IPS-15b (cell line): ENCODE measurements at regions not wholly inside any gene's neighbourhood (a gene's known extent, or its start where the extent isn't known, plus 50 kb on each side); places are given as distances from the start of the nearest gene placed in this dataset.
"Not testable (repeated sequence)": the region's sequence is repeated elsewhere in the genome, so short reads cannot be mapped to it uniquely, and the experiment has no call there.

Experiments
- H3K27me3 ChIP-seq: one replicate; pipeline ENCODE4 v1.6.1; 2013; ENCODE audit warnings: low read length; ENCODE audit not compliant: control insufficient read depth, insufficient read depth
- H3K36me3 ChIP-seq: one replicate; pipeline ENCODE4 v1.6.1; 2013; ENCODE audit warnings: low read length; ENCODE audit not compliant: control insufficient read depth, insufficient read depth
- H3K4me1 ChIP-seq: one replicate; pipeline ENCODE4 v1.6.1; 2013; ENCODE audit warnings: mild to moderate bottlenecking, low read length; ENCODE audit not compliant: control insufficient read depth, insufficient read depth
- H3K4me3 ChIP-seq: one replicate; pipeline ENCODE4 v1.5.1; 2013; ENCODE audit warnings: low read depth, low read length
- H3K9ac ChIP-seq: one replicate; pipeline ENCODE4 v1.6.1; 2013; ENCODE audit warnings: low read depth, mild to moderate bottlenecking, low read length
- H3K9me3 ChIP-seq: one replicate; pipeline ENCODE4 v1.6.1; 2013; ENCODE audit warnings: mild to moderate bottlenecking, low read length; ENCODE audit not compliant: control insufficient read depth, insufficient read depth

DNA sequence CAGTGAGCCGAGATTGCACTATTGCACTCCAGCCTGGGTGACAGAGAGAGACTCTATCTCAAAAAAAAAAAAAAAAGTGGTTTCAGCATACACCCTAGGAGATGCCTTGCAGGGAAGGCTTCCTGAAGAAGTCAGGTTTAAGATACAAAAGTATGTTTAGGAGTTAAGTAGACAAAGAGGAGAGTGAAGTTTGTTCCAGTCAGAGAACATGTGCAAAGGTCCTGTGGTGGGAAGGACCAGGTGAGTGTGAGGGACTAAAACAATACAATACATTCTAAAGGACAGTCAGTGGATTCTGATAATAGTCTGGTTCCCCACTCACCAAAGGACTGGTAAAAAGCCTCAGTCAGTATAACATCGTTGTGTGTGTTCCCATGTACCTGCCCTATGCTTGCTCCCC lies 299.3 kb downstream of the HIVEP2 start:
- Histone ChIP-seq H3K4me1 (peaks cover 33% of the 10 kb centered on the region), H3K36me3 (no peaks in the 10 kb centered on the region), H3K9ac (no peak overlapping the region), H3K9me3 (no peaks in the 10 kb centered on the region), H3K4me3 (no peak overlapping the region), H3K27me3 (no peaks in the 10 kb centered on the region)

DNA sequence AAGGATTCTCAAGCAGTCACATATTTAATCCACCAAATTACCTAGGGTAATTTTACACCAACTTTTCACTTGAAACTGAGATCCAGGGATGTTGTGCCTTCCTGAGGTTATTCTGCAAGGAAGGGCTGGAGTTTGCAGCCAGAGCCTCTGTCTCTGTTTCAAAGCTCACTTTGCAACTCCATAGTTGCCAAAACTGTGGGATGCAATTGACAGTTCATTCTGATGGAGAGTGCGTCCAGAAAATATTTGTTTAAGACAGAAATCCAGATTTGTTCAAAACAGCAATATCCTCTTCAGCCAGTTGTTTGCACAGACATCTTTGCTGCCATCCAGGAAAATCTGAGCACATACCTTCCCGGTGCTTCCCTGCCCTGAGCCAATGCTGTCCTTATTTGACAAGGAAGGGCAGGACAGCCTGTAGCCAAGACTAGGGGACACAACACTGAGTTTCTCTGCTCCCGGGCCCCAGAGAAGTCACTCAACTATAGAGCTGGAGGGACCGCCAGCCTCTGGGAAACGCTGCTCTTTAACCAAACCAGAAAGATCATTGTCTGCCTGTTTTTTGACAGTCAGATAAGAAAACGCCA lies 297.4 kb downstream of the HIVEP2 start:
- no peaks in the 10 kb centered on the region for H3K36me3 ChIP-seq
- H3K9ac ChIP-seq = no peak overlapping the region
- no peaks in the 10 kb centered on the region for H3K9me3 ChIP-seq
- H3K4me1 ChIP-seq = peaks cover 41% of the 10 kb centered on the region
- no peaks in the 10 kb centered on the region for H3K27me3 ChIP-seq
- H3K4me3 ChIP-seq = no peak overlapping the region

DNA sequence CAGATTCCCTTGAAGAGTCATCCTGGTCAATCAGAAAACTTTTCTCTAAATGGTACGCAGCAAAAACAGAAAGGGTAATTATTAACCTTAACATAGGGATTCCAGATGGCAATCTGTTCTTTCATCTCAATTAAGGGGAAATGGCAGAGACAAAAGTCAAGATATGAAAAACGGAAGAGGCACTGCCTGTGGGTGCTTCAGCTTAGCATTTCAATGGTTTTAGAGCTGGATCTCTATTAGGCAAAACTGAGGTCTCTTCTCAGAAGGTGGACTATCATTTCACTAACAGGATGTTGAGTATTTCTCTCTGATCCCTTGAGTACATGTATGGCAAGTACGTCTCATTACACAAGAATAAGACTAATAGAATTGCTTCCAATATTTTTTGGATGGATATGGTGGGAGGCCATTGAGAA lies 296.9 kb downstream of the HIVEP2 start:
- Histone ChIP-seq H3K36me3 (no peaks in the 10 kb centered on the region), H3K4me1 (peaks cover 41% of the 10 kb centered on the region), H3K4me3 (no peak overlapping the region), H3K27me3 (no peaks in the 10 kb centered on the region), H3K9ac (no peak overlapping the region), H3K9me3 (no peaks in the 10 kb centered on the region)

DNA sequence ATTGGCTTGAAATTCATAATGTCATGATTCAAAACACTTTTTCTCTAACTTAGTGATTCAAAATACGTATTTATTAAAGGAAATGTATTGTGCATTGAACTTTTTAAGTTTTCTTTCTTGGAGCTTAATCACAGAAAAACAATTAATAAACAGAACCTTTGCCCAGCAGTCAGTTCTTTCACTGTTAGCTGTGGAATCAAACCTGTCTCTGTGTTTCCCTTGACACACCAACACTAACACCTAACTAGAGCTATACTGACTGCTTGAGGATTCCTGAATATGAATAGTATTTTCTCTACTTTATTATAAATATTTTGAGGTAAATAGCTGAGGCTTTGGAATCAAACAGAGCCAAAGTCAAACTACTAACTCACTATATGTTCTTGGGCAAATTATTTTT lies 296.4 kb downstream of the HIVEP2 start:
- Histone ChIP-seq H3K4me3 (no peak overlapping the region), H3K9ac (no peak overlapping the region), H3K27me3 (no peaks in the 10 kb centered on the region), H3K36me3 (no peaks in the 10 kb centered on the region), H3K9me3 (no peaks in the 10 kb centered on the region), H3K4me1 (peaks cover 41% of the 10 kb centered on the region)

DNA sequence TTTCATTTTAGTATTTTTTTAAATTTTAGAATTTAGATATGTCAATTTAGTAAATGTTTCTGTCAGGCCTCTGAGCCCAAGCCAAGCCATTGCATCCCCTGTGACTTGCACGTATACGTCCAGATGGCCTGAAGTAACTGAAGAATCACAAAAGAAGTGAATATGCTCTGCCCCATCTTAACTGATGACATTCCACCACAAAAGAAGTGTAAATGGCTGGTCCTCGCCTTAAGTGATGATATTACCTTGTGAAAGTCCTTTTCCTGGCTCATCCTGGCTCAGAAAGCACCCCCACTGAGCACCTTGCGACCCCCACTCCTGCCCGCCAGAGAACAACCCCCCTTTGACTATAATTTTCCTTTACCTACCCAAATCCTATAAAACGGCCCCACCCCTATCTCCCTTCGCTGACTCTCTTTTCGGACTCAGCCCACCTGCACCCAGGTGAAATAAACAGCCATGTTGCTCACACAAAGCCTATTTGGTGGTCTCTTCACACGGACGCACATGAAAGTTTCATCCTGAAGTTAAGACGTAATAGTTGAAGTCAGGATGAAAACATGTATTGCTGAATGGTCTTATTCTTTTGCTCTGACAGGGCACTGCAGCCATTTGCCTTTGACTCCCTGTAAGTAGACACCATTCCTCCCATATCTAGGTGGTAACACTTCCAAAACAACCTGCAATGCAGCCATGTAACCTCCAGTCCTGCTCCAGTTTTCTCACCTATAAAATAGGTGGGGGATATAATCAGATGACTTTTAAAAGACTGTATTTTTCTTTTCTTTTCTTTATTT lies 295.3 kb downstream of the HIVEP2 start:
- not testable (repeated sequence) for H3K9ac ChIP-seq

DNA sequence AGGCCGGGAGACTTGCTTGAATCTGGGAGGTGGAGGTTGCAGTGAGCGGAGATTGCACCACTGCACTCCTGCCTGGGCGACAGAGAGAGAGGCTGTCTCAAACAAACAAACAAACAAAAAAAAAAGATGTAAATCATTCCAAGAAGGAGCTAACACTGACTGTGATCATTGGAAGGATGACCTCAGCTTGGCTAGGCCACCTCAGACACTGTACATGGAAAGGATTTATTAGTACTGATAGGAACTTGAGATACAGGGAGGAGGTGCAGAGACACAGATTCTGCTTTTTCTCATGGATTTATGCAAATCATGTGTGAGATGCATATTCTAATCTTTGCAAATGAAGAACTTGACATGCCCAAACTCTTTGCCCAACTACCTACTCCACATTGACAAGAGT lies 293.6 kb downstream of the HIVEP2 start:
- no peak overlapping the region for H3K9ac ChIP-seq
- H3K36me3 ChIP-seq = no peaks in the 10 kb centered on the region
- peaks cover 43% of the 10 kb centered on the region for H3K4me1 ChIP-seq
- no peak overlapping the region for H3K4me3 ChIP-seq
- H3K27me3 ChIP-seq = no peaks in the 10 kb centered on the region
- H3K9me3 ChIP-seq = no peaks in the 10 kb centered on the region

More for the DNA sequence above, 295.3 kb downstream of the HIVEP2 start:
- H3K27me3 ChIP-seq, H3K36me3 ChIP-seq, H3K9me3 ChIP-seq, H3K4me3 ChIP-seq: not testable (repeated sequence)
- peaks cover 43% of the 10 kb centered on the region for H3K4me1 ChIP-seq

DNA sequence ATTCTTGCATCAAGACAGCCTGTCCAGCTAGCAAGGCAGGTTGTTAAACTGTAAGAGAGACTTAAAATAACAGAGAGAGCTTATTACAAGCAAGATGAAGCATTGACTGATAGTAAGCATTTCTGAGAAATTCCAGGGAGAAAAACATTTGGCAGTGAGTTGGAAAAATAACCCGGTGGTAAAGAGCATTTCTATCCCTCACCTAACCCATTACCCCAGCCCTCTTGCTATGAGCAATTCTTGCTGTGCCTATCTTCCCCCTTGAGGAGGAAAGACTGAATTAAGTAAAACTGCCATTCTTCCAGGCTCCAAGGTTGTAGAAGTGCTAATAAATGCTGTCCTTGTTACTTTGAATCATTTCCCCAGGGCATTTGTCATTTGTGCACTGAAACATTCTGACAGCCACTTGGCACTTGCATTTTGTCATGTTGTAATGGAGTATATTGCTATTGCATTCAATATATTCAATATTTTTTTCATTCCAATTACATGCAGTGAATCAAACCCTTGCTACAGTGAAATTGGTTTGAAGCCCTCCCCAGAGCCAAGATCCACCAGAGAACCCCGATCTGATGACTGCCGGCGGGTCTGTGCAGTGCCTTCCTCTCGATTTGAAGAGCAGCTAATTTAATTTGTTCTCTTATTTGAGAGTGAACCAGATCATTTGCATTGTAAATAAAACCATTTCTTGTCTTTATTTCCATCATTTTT lies 291.1 kb downstream of the HIVEP2 start:
- Histone ChIP-seq H3K4me1 (peaks cover 19% of the 10 kb centered on the region), H3K9ac (no peak overlapping the region), H3K36me3 (no peaks in the 10 kb centered on the region), H3K4me3 (no peak overlapping the region), H3K9me3 (no peaks in the 10 kb centered on the region), H3K27me3 (no peaks in the 10 kb centered on the region)

DNA sequence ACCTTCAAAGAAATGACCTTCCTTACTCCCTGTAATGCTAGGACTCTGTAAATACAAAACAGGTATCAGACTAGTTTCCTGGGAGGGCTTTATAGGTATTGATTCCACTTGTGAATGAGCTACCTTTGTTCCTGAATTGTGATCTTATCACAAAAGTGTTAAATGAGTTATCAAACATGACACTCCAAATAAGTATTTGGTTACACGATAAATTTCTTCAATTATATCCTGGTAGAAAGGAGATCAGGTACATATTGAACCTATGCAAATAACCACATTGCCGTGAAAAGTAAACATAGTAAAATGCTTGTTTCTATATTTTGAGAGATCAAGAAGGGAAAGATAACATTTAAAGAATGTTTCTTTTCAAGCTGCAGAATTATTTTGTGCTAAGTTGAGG lies 285.3 kb downstream of the HIVEP2 start:
- H3K9me3 ChIP-seq = no peaks in the 10 kb centered on the region
- H3K4me1 ChIP-seq = no peaks in the 10 kb centered on the region
- no peaks in the 10 kb centered on the region for H3K36me3 ChIP-seq
- H3K9ac ChIP-seq = no peak overlapping the region
- no peaks in the 10 kb centered on the region for H3K27me3 ChIP-seq
- no peak overlapping the region for H3K4me3 ChIP-seq

DNA sequence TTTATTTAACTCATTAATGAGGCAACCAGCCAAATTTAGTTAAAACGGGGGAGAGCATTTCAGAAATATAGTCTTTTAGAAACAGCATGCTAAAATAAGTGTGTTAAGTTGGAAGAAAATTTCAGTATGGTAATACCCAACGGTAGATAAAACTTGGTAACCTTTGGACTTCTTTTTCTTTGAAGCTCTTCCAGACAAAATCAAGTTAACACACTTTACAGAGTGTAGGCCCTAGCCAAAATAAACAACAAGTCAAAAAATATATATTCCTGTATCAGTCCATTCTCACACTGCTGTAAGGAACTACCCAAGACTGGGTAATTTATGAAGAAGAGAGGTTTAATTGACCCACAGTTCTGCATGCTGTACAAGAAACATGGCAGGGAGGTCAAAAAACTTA lies 279.6 kb downstream of the HIVEP2 start:
- Histone ChIP-seq H3K4me1 (no peaks in the 10 kb centered on the region), H3K9ac (no peak overlapping the region), H3K27me3 (no peaks in the 10 kb centered on the region), H3K36me3 (no peaks in the 10 kb centered on the region), H3K9me3 (no peaks in the 10 kb centered on the region), H3K4me3 (no peak overlapping the region)

DNA sequence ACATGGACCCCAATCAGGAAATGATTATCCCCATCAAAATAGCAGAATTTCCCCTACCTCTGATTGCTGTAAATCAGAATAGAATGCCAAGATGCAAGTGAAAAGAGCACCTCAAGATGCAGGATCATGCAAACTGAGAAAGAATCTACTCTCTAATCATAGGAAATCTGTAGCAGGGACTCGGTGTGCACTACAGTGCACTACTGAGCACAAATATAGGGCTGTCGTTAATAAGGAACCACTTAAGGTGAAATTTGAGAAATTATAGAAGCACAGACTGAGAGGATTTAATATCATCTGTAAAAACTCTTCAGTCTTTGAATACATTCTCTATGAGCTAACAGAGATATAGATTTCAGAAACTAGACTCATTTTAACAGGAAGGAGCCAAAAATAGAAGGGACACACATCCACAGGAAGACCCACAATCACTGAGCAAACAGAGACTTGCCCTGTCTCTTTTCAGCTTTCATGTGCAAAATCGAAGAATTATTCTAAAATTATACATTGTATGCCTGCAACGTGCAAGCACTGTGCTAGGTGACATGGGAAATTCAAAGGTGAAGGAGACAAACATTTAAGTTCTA lies 278.3 kb downstream of the HIVEP2 start:
- Histone ChIP-seq H3K36me3 (no peaks in the 10 kb centered on the region), H3K4me3 (no peak overlapping the region), H3K27me3 (no peaks in the 10 kb centered on the region), H3K9me3 (no peaks in the 10 kb centered on the region), H3K9ac (no peak overlapping the region), H3K4me1 (no peaks in the 10 kb centered on the region)

DNA sequence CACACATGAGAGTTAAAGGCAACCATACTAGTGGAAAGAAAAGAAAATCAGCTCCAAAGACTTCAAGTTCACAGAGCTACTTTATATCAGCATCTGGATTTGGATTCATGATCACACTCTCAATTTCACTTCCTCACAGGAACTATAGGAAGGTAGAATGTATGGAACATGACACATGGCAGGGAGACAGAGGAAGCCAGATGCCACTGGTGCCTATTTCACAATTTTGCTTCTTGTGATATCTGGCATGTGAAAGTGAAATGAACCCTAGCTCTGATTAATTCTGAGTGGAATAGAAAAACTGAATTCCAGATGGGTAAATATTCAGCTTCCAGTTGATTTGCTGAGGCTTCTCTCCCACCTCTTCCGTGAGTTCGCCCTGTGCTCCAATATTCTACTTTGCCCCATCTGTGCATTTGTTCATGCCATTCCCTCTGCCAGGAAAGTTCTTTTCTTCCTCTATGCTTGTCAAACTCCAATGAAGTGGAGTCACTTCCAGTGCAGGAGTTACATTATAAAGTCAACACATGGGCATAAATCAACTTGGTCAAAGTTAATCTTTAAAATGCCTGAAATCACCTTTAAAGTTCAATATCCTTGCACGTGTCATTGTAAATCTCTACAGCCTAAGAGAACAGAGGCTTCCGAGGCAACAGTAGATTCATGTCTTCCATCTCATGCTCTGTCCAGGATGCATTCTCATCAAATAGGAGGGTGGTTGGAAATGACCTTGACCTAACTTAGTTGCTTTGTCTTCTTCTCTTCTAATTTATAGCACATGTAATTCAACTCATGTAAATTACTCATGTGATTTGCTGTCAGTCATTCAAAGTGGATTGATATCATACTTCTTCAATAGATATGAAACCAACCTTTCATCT lies 275.3 kb downstream of the HIVEP2 start:
- H3K4me3 ChIP-seq = no peak overlapping the region
- H3K36me3 ChIP-seq = no peaks in the 10 kb centered on the region
- H3K9ac ChIP-seq = no peak overlapping the region
- no peaks in the 10 kb centered on the region for H3K9me3 ChIP-seq
- peaks cover 4% of the 10 kb centered on the region for H3K4me1 ChIP-seq
- no peaks in the 10 kb centered on the region for H3K27me3 ChIP-seq
